Endothelial cell of umbilical vein (primary cell): ENCODE measurements at regions not wholly inside any gene's neighbourhood (a gene's known extent, or its start where the extent isn't known, plus 50 kb on each side); places are given as distances from the start of the nearest gene placed in this dataset.

Experiments
- BruUV-seq: library from RNA; stranded (reverse); fragments of 400-500 nt; replicated peaks from 2 replicates; lab custom pipeline; 2021; lab: Mats Ljungman, UMichigan
- CTCF ChIA-PET: fragments of 300-600, 350-600 bp; sonication (Branson Sonifier 250); formaldehyde crosslinking; loops from one replicate; lab custom pipeline; 2021; ENCODE audit warnings: antibody characterized with exemption, inconsistent platforms; lab: Charles Lee
- POLR2A ChIA-PET: fragments of 300-600, 350-600 bp; sonication (Branson Sonifier 250); formaldehyde crosslinking; loops from one replicate; lab custom pipeline; 2021; ENCODE audit warnings: antibody characterized with exemption, inconsistent platforms; lab: Charles Lee
- DNase-seq: peaks from one replicate; pipeline ENCODE4 v3.0.0-alpha.2; 2011; ENCODE audit warnings: low read depth, low spot score
- FAIRE-seq: peaks from 2 replicates; lab custom pipeline; 2011; peaks lifted over from hg19 to GRCh38; lab: Jason Lieb, UNC
- H2AFZ ChIP-seq: 2 replicates; pipeline ENCODE4 v1.6.0; 2012; ENCODE audit warnings: low read depth, low read length, control low read depth, inconsistent platforms
- H3K27ac ChIP-seq: 2 replicates; pipeline ENCODE4 v1.5.1; 2011; ENCODE audit warnings: low read depth, mild to moderate bottlenecking, control low read depth, low read length, moderate library complexity; ENCODE audit not compliant: insufficient read depth
- H3K27me3 ChIP-seq, 2 experiments: 2 replicates each; pipeline versions ENCODE4 v1.6.0 to v1.6.1; 2011; ENCODE audit warnings: low read length in 2 of 2, mixed read lengths in 1 of 2; ENCODE audit not compliant: control insufficient read depth in 2 of 2, insufficient read depth in 2 of 2
- H3K36me3 ChIP-seq, 2 experiments: 2 replicates in 1 of 2; 3 replicates in 1 of 2; pipeline ENCODE4 v1.5.1; 2011; ENCODE audit warnings: low read length in 2 of 2, mild to moderate bottlenecking in 1 of 2, moderate library complexity in 1 of 2; ENCODE audit not compliant: control insufficient read depth in 2 of 2, insufficient read depth in 2 of 2; ENCODE audit errors: extremely low read depth in 1 of 2
- H3K4me1 ChIP-seq: 3 replicates; pipeline ENCODE4 v1.5.1; 2011; ENCODE audit warnings: mild to moderate bottlenecking, low read length; ENCODE audit not compliant: control insufficient read depth, insufficient read depth; ENCODE audit errors: extremely low read depth
- H3K4me2 ChIP-seq: 2 replicates; pipeline ENCODE4 v1.6.1; 2011; ENCODE audit warnings: low read length, control low read depth, mixed read lengths; ENCODE audit not compliant: insufficient read depth
- H3K4me3 ChIP-seq, 3 experiments: fragments of 200-600 bp in 1 of 3; sonication (generic), shearing (Covaris generic) in 1 of 3; replicated peaks in 1 of 3; 2 replicates each; pipeline ENCODE4 v1.5.1; 2011 to 2016; ENCODE audit warnings: control low read depth in 3 of 3, low read length in 3 of 3, mild to moderate bottlenecking in 2 of 3, inconsistent platforms in 1 of 3, low read depth in 1 of 3, moderate library complexity in 1 of 3; ENCODE audit not compliant: insufficient read depth in 1 of 3
- H3K79me2 ChIP-seq: 2 replicates; pipeline ENCODE4 v1.6.0; 2012; ENCODE audit warnings: low read length, inconsistent platforms; ENCODE audit not compliant: control insufficient read depth, insufficient read depth
- H3K9ac ChIP-seq: replicated peaks from 2 replicates; pipeline ENCODE3; 2011; ENCODE audit warnings: low read length, control low read depth; ENCODE audit not compliant: insufficient read depth; ENCODE audit errors: extremely low read depth
- H3K9me1 ChIP-seq: replicated peaks from 3 replicates; pipeline ENCODE4 v1.6.0; 2011; ENCODE audit warnings: mild to moderate bottlenecking, low read length; ENCODE audit not compliant: control insufficient read depth, insufficient read depth; ENCODE audit errors: extremely low read depth
- H3K9me3 ChIP-seq: replicated peaks from 2 replicates; pipeline ENCODE4 v1.5.1; 2012; ENCODE audit warnings: low read length, inconsistent platforms; ENCODE audit not compliant: control insufficient read depth, insufficient read depth
- H4K20me1 ChIP-seq: replicated peaks from 2 replicates; pipeline ENCODE3; 2011; ENCODE audit warnings: mild to moderate bottlenecking, low read length; ENCODE audit not compliant: control insufficient read depth, insufficient read depth; ENCODE audit errors: extremely low read depth
- CTCF ChIP-seq, 2 donors: IDR thresholded peaks; 1 replicate in 1 of 2; 2 replicates in 1 of 2; pipeline ENCODE4 v1.5.1; 2011; ENCODE audit warnings: low read length in 2 of 2, mild to moderate bottlenecking in 2 of 2, moderate library complexity in 2 of 2, control low read depth in 1 of 2, inconsistent platforms in 1 of 2, low read depth in 1 of 2; ENCODE audit not compliant: insufficient read depth in 1 of 2; ENCODE audit errors: extremely low read depth in 1 of 2
- EZH2 ChIP-seq: IDR thresholded peaks from 2 replicates; pipeline ENCODE4 v1.6.1; 2012; ENCODE audit warnings: borderline replicate concordance, low read depth, mild to moderate bottlenecking, moderate library complexity, low read length, inconsistent platforms; ENCODE audit not compliant: severe bottlenecking
- FOS ChIP-seq: IDR thresholded peaks from 2 replicates; pipeline ENCODE4 v1.6.1; 2011; ENCODE audit warnings: mild to moderate bottlenecking, low read length, moderate library complexity, borderline replicate concordance; ENCODE audit not compliant: insufficient read depth
- MYC ChIP-seq: IDR thresholded peaks from one replicate; pipeline ENCODE4 v1.6.1; 2011; ENCODE audit warnings: mild to moderate bottlenecking, low read depth, low read length
- POLR2A ChIP-seq: IDR thresholded peaks from 2 replicates; pipeline ENCODE4 v1.6.1; 2012; ENCODE audit warnings: low read depth, mild to moderate bottlenecking, control low read depth, low read length
- POLR2AphosphoS5 ChIP-seq: IDR thresholded peaks from 2 replicates; pipeline ENCODE4 v1.6.1; 2012; ENCODE audit warnings: low read depth, mild to moderate bottlenecking, control low read depth, low read length, moderate library complexity; ENCODE audit not compliant: insufficient read depth
- dilution Hi-C: fragments of 300-500 bp; cut with MboI; formaldehyde crosslinking; loops from one replicate; pipeline ENCODE4 v1.15.0; 2019; ENCODE audit warnings: low sequenced_read_pairs; ENCODE audit not compliant: extremely low pct_ligation_motif_present
- intact Hi-C: fragments of 100-400 bp; cut with micrococcal nuclease; formaldehyde crosslinking; loops from one replicate; pipeline ENCODE4 v1.10.0; 2022
- TF ChIP-seq, protein P1 (sequence below): IDR thresholded peaks from 2 replicates; pipeline ENCODE4 v1.6.1; 2011; ENCODE audit not compliant: insufficient read depth, insufficient read length

DNA sequence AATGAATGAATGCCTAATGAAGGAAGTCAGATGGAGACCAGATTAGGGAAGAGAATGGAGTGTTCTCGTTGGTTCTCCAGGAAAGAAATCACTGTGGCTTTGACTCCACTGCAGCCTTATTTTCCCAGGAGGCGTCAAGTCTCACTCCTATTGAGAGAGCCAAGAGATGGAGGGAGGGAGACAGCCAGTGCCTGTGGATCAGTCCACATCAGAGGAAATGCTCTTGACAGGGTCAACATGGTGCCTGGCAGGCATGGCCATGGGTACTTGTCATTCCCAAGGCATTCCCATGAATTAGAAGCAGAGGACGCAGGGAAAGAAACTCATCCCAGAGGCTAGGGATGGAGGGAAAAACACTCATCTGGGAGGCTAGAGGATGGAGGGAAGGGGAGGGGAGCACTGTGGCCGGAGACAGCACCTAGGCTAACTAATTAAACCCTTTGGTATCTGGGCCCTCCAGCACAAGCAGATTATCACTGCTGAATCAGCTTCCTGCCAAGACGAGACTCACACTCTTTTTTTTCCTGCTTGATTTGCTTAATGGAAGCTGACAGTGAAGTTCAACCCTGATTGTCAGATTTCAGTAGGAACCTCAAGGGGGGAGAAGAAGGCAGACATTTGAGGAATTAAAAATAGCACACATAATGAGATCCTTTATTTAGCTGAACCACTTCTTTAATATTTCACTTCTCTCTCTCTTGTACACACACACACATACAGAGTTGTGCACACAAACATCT lies 1233.2 kb upstream of the AUTS2 start:
- no peak for FAIRE-seq
- H2AFZ ChIP-seq: no peak overlapping the region
- peaks cover 11% of the 10 kb centered on the region for H3K9me3 ChIP-seq
- H3K36me3 ChIP-seq: no peaks in the 10 kb centered on the region
- H3K27me3 ChIP-seq: no peaks in the 10 kb centered on the region
- dilution Hi-C loops: no loop called here
- H3K27ac ChIP-seq: no peak overlapping the region
- no peaks in the 10 kb centered on the region for H3K79me2 ChIP-seq
- H3K4me2 ChIP-seq: no peak overlapping the region
- no peaks in the 10 kb centered on the region for H3K4me1 ChIP-seq
- CTCF ChIA-PET: no interaction called here
- intact Hi-C loops: no loop called here
- DNase-seq: no peak
- TF ChIP-seq EZH2: no peak
- TF ChIP-seq POLR2AphosphoS5: no peak
- no peak for TF ChIP-seq MYC
- no peak for TF ChIP-seq CTCF (IDR thresholded peaks at IDR 0.05; ENCODE audit: extremely low read depth in 1 of 2, insufficient read depth in 1 of 2, low read depth in 1 of 2, low read length in 2 of 2)
- no peak for TF ChIP-seq POLR2A
- TF ChIP-seq, protein P1, sequence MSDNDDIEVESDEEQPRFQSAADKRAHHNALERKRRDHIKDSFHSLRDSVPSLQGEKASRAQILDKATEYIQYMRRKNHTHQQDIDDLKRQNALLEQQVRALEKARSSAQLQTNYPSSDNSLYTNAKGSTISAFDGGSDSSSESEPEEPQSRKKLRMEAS: no peak
- TF ChIP-seq FOS: no peak
- POLR2A ChIA-PET: no interaction called here
- no peaks in the 10 kb centered on the region for H4K20me1 ChIP-seq
- no TSS peak for BruUV-seq
- H3K9me1 ChIP-seq: no peaks in the 10 kb centered on the region
- no peak overlapping the region for H3K4me3 ChIP-seq
- no peak overlapping the region for H3K9ac ChIP-seq
